ENCODE measurements at regions not wholly inside any gene's neighbourhood (a gene's known extent, or its start where the extent isn't known, plus 50 kb on each side); places are given as distances from the start of the nearest gene placed in this dataset.

DNA sequence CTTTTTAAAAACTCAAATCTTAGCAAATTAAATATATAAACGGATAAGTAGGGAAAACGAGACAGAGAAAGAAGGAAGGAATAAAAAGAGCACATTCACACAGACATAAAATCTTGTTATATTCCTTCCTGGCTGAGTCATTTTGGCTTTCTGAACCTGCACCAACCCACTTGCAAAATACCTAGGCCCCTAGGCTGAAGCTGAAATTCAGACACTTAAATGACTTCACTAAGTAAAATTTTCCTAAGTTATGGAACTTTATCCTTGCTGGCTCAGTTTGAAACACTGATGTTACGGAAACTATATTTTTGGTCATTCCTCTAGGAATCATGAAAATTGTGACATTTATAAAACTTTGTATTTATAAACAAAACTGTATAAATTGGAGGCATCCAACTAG is 462.8 kb upstream of the NFIA start:
- TF ChIP-seq, protein P1, sequence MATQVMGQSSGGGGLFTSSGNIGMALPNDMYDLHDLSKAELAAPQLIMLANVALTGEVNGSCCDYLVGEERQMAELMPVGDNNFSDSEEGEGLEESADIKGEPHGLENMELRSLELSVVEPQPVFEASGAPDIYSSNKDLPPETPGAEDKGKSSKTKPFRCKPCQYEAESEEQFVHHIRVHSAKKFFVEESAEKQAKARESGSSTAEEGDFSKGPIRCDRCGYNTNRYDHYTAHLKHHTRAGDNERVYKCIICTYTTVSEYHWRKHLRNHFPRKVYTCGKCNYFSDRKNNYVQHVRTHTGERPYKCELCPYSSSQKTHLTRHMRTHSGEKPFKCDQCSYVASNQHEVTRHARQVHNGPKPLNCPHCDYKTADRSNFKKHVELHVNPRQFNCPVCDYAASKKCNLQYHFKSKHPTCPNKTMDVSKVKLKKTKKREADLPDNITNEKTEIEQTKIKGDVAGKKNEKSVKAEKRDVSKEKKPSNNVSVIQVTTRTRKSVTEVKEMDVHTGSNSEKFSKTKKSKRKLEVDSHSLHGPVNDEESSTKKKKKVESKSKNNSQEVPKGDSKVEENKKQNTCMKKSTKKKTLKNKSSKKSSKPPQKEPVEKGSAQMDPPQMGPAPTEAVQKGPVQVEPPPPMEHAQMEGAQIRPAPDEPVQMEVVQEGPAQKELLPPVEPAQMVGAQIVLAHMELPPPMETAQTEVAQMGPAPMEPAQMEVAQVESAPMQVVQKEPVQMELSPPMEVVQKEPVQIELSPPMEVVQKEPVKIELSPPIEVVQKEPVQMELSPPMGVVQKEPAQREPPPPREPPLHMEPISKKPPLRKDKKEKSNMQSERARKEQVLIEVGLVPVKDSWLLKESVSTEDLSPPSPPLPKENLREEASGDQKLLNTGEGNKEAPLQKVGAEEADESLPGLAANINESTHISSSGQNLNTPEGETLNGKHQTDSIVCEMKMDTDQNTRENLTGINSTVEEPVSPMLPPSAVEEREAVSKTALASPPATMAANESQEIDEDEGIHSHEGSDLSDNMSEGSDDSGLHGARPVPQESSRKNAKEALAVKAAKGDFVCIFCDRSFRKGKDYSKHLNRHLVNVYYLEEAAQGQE (IDR thresholded peaks at IDR 0.05; ENCODE audit: borderline replicate concordance) = no peak
- TF ChIP-seq MXI1 (conservative IDR thresholded peaks at IDR 0.05; ENCODE audit: poor library complexity, severe bottlenecking) = no peak
- no peak for TF ChIP-seq SMC3 (conservative IDR thresholded peaks at IDR 0.05; ENCODE audit: poor library complexity)
- no peak for TF ChIP-seq EZH2 (IDR thresholded peaks at IDR 0.05; ENCODE audit: borderline replicate concordance, insufficient read depth, low read length, poor library complexity, severe bottlenecking)
- TF ChIP-seq, protein P2, sequence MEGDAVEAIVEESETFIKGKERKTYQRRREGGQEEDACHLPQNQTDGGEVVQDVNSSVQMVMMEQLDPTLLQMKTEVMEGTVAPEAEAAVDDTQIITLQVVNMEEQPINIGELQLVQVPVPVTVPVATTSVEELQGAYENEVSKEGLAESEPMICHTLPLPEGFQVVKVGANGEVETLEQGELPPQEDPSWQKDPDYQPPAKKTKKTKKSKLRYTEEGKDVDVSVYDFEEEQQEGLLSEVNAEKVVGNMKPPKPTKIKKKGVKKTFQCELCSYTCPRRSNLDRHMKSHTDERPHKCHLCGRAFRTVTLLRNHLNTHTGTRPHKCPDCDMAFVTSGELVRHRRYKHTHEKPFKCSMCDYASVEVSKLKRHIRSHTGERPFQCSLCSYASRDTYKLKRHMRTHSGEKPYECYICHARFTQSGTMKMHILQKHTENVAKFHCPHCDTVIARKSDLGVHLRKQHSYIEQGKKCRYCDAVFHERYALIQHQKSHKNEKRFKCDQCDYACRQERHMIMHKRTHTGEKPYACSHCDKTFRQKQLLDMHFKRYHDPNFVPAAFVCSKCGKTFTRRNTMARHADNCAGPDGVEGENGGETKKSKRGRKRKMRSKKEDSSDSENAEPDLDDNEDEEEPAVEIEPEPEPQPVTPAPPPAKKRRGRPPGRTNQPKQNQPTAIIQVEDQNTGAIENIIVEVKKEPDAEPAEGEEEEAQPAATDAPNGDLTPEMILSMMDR (IDR thresholded peaks at IDR 0.05; ENCODE audit: poor library complexity, severe bottlenecking) = no peak
- no peak for TF ChIP-seq TAF1 (IDR thresholded peaks at IDR 0.05; ENCODE audit: low read depth)
- peaks cover 6% of the 10 kb centered on the region for H3K27me3 ChIP-seq (ENCODE audit: insufficient read depth, low read depth, low read length)

DNA sequence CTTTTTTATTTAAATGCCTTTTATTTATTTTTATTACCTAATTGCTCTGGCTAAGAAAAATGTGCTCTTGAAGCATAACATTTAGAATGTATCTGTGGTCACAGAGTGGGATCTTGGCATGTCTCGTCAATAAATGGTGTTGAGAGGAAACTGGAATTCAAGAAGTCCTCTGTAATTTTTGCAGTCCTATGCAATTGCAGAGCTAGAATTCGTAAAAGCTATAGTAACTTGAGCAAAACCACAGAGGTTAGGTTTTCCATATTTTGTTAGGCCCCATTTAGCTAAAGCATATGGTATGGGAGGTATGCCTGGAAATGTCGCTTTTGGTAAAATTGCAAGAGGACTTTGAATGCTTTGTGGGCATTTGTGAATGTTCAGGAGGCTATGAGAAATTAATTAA is 466.7 kb upstream of the NFIA start:
- no peaks in the 10 kb centered on the region for H3K79me2 ChIP-seq (replicated peaks; ENCODE audit: insufficient read depth, low read length)
- no peak overlapping the region for H2AFZ ChIP-seq (ENCODE audit: low read depth, low read length)
- no peak overlapping the region for H3K4me2 ChIP-seq (ENCODE audit: low read length)
- no peak overlapping the region for H3K9ac ChIP-seq (ENCODE audit: low read length)
- H3K9me3 ChIP-seq (ENCODE audit: low read length) = no peaks in the 10 kb centered on the region
- H3K27ac ChIP-seq (ENCODE audit: low read length) = no peak overlapping the region
- H3K4me3 ChIP-seq (ENCODE audit: low read length) = no peak overlapping the region
- H3F3A ChIP-seq (ENCODE audit: insufficient read depth, low read length, poor library complexity, severe bottlenecking) = no peaks in the 10 kb centered on the region
- no peaks in the 10 kb centered on the region for H3K36me3 ChIP-seq (ENCODE audit: insufficient read depth, low read length)
- TF ChIP-seq TAF1 (IDR thresholded peaks at IDR 0.05; ENCODE audit: low read depth) (no peak), MXI1 (conservative IDR thresholded peaks at IDR 0.05; ENCODE audit: poor library complexity, severe bottlenecking) (no peak), EP300 (conservative IDR thresholded peaks at IDR 0.05; ENCODE audit: poor library complexity, severe bottlenecking) (no peak), POLR2AphosphoS5 (IDR thresholded peaks at IDR 0.05) (no peak), RAD21 (conservative IDR thresholded peaks at IDR 0.05) (no peak), EZH2 (IDR thresholded peaks at IDR 0.05; ENCODE audit: borderline replicate concordance, insufficient read depth, low read length, poor library complexity, severe bottlenecking) (no peak), SMC3 (conservative IDR thresholded peaks at IDR 0.05; ENCODE audit: poor library complexity) (no peak)
- TF ChIP-seq, protein P1 (IDR thresholded peaks at IDR 0.05; ENCODE audit: borderline replicate concordance) = no peak
- TF ChIP-seq, protein P2 (IDR thresholded peaks at IDR 0.05; ENCODE audit: poor library complexity, severe bottlenecking) = no peak
- no peaks in the 10 kb centered on the region for H3K27me3 ChIP-seq (ENCODE audit: insufficient read depth, low read depth, low read length)
- H4K20me1 ChIP-seq (ENCODE audit: insufficient read depth) = no peaks in the 10 kb centered on the region
- H3K9me2 ChIP-seq (ENCODE audit: insufficient read depth, low read length) = no peaks in the 10 kb centered on the region

More for the DNA sequence above, 462.8 kb upstream of the NFIA start:
- H3K79me2 ChIP-seq (replicated peaks; ENCODE audit: insufficient read depth, low read length) = no peaks in the 10 kb centered on the region
- H3K36me3 ChIP-seq (ENCODE audit: insufficient read depth, low read length) = no peaks in the 10 kb centered on the region
- H3K4me2 ChIP-seq (ENCODE audit: low read length) = no peak overlapping the region
- no peaks in the 10 kb centered on the region for H3F3A ChIP-seq (ENCODE audit: insufficient read depth, low read length, poor library complexity, severe bottlenecking)
- H3K27ac ChIP-seq (ENCODE audit: low read length) = no peak overlapping the region
- H3K9ac ChIP-seq (ENCODE audit: low read length) = no peak overlapping the region
- no peaks in the 10 kb centered on the region for H3K9me2 ChIP-seq (ENCODE audit: insufficient read depth, low read length)
- H4K20me1 ChIP-seq (ENCODE audit: insufficient read depth) = no peaks in the 10 kb centered on the region
- no peak overlapping the region for H3K4me3 ChIP-seq (ENCODE audit: low read length)
- H3K9me3 ChIP-seq (ENCODE audit: low read length) = no peaks in the 10 kb centered on the region
- no peak overlapping the region for H2AFZ ChIP-seq (ENCODE audit: low read depth, low read length)
